Left lung (tissue), 4 donors: ENCODE measurements at regions not wholly inside any gene's neighbourhood (a gene's known extent, or its start where the extent isn't known, plus 50 kb on each side); places are given as distances from the start of the nearest gene placed in this dataset.

Experiments
- ATAC-seq: fragments of 200-7000 bp; cut with Tn5 transposase; one replicate; pipeline ENCODE4 v1.9.1; 2020; ENCODE audit warnings: moderate library complexity
- DNase-seq, 4 donors: peaks; one replicate each; pipeline ENCODE4 v3.0.0-alpha.2; 2013 to 2020
- H3K27ac ChIP-seq, 2 donors: fragments of 200-600 bp; sonication (generic) in 1 of 2; one replicate each; pipeline versions ENCODE4 v1.5.0 to v1.8.0; 2020 to 2021
- H3K27me3 ChIP-seq, 2 donors: fragments of 200-600 bp; sonication (generic) in 1 of 2; one replicate each; pipeline versions ENCODE4 v1.5.0 to v1.8.0; 2020 to 2021
- H3K36me3 ChIP-seq, 2 donors: fragments of 200-600 bp; sonication (generic) in 1 of 2; one replicate each; pipeline versions ENCODE4 v1.5.0 to v1.8.0; 2020 to 2021
- H3K4me1 ChIP-seq, 2 donors: fragments of 200-600 bp; one replicate each; pipeline ENCODE4 v1.8.0; 2021
- H3K4me3 ChIP-seq, 2 donors: fragments of 200-600 bp; sonication (generic) in 1 of 2; one replicate each; pipeline versions ENCODE4 v1.5.0 to v1.8.0; 2020 to 2021; ENCODE audit warnings: mild to moderate bottlenecking in 1 of 2
- H3K9me3 ChIP-seq, 2 donors: fragments of 200-600 bp; sonication (generic) in 1 of 2; one replicate each; pipeline versions ENCODE4 v1.5.0 to v1.8.0; 2020 to 2021
- CTCF ChIP-seq, 2 donors: fragments of 200-600 bp; sonication (generic) in 1 of 2; IDR thresholded peaks; one replicate each; pipeline versions ENCODE4 v1.5.0 to v1.8.0; 2021; ENCODE audit warnings: antibody characterized with exemption in 2 of 2
- intact Hi-C, 2 donors: fragments of 100-400 bp; cut with DNase I; formaldehyde crosslinking; loops; one replicate each; pipeline versions ENCODE4 v1.11.2 to v1.14.2; 2022
- donor health status: DM: no; HTN: yes; CAD: no.
- donor health status: DM: no; HTN: no; CAD: no.

DNA sequence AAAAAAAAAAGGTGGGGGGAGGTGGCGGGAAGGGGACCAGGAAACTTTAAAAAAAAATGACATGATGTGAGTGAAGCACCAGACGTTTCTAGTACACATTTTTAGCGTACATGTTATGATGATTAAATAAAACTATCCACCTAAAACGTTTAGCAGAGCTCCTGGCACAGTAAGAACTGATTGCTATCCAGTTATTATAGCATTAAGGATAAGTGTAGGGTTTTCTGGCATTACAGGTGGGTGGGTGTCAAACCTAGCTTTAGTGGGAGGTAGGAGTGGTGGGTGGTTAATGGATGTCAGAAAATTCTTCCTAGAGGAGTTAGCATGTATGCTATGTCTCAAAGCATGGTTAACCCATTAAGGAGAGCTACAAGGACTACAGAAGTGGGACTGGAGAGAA, 2329.5 kb downstream of the MAT2B start:
- no peaks in the 10 kb centered on the region for H3K9me3 ChIP-seq
- no peak overlapping the region for H3K4me3 ChIP-seq
- H3K27me3 ChIP-seq: no peaks in the 10 kb centered on the region
- DNase-seq: no peak
- TF ChIP-seq CTCF (IDR thresholded peaks at IDR 0.05): no peak
- intact Hi-C loops: no loop called here
- no peak for ATAC-seq
- no peaks in the 10 kb centered on the region for H3K36me3 ChIP-seq
- no peaks in the 10 kb centered on the region for H3K4me1 ChIP-seq
- H3K27ac ChIP-seq: no peak overlapping the region

DNA sequence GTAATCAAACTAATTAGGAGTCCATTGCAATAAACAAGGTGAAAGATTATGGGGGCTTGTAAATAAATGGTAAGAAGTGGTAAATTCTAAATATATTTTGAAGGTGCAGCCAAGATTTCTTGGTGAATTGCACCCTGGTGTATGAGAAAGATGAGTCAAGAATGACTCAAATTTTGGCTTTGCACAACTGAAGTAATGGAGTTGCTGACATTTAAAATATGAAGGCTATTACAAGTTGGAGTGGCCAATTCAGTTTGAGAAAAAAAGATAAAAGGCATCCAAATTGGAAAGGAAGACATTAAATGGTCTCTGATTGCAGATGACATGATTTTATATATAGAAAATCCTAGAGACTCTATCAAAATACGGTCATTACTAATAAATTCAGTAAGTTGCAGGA, 2330.6 kb downstream of the MAT2B start:
- no peak overlapping the region for H3K4me3 ChIP-seq
- DNase-seq: no peak
- intact Hi-C loops: no loop called here
- peaks cover 0 to 4% of the 10 kb centered on the region in 2 donors for H3K9me3 ChIP-seq
- H3K4me1 ChIP-seq: no peaks in the 10 kb centered on the region
- H3K27ac ChIP-seq: no peak overlapping the region
- TF ChIP-seq CTCF (IDR thresholded peaks at IDR 0.05): no peak
- ATAC-seq: no peak
- H3K27me3 ChIP-seq: no peaks in the 10 kb centered on the region
- no peaks in the 10 kb centered on the region for H3K36me3 ChIP-seq

DNA sequence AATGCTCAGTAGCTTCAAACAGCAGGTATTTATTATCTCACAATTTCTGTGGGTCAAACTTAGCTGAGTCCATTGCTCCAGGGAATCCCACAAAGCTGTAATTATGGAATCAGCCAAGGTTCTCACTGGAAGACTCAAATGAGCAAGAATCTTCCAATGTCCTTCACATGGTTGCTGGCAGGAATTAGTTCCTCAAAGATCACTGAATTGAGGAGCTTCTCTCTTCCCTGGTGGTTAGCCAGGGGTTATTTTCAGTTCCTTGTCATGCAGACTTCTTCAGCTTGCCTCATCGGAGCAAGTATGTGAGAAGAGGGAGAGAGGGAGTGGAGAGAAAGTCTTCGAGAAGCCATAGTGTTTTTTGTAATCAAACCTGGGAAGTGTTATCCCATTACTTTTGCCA, 2331.9 kb downstream of the MAT2B start:
- no peak for TF ChIP-seq CTCF (IDR thresholded peaks at IDR 0.05)
- no peak for ATAC-seq
- DNase-seq: no peak
- Histone ChIP-seq H3K4me1 (no peaks in the 10 kb centered on the region), H3K4me3 (no peak overlapping the region), H3K27ac (no peak overlapping the region), H3K27me3 (no peaks in the 10 kb centered on the region), H3K9me3 (peaks cover 0 to 4% of the 10 kb centered on the region in 2 donors), H3K36me3 (no peaks in the 10 kb centered on the region)
- intact Hi-C loops: no loop called here

GRCh38 chr5:165844571-165844970, 2339.2 kb downstream of the MAT2B start:
- Histone ChIP-seq H3K9me3 (peaks cover 0 to 4% of the 10 kb centered on the region in 2 donors), H3K27ac (no peak overlapping the region), H3K36me3 (no peaks in the 10 kb centered on the region), H3K4me3 (no peak overlapping the region), H3K4me1 (no peaks in the 10 kb centered on the region), H3K27me3 (no peaks in the 10 kb centered on the region)
- ATAC-seq (no peak), DNase-seq (no peak)
- intact Hi-C loops: no loop called here
- no peak for TF ChIP-seq CTCF (IDR thresholded peaks at IDR 0.05)

- no peaks in the 10 kb centered on the region for H3K27me3 ChIP-seq
Measured at GRCh38 chr5:165858118-165858517, 2352.7 kb downstream of the MAT2B start.

More at GRCh38 chr5:165858118-165858517, 2352.7 kb downstream of the MAT2B start:
- Histone ChIP-seq H3K9me3 (peaks cover 0 to 9% of the 10 kb centered on the region in 2 donors), H3K4me1 (no peaks in the 10 kb centered on the region), H3K27ac (no peak overlapping the region), H3K36me3 (no peaks in the 10 kb centered on the region), H3K4me3 (no peak overlapping the region)
- intact Hi-C loops: no loop called here
- TF ChIP-seq CTCF (IDR thresholded peaks at IDR 0.05): no peak
- DNase-seq (no peak), ATAC-seq (no peak)
